HUDEP-2 (cell line): ENCODE measurements at regions not wholly inside any gene's neighbourhood (a gene's known extent, or its start where the extent isn't known, plus 50 kb on each side); places are given as distances from the start of the nearest gene placed in this dataset.
A peak's percentile ranks its signal among the peaks of the same experiment; 100 is the strongest.

Source experiments
- DNase-seq, 76 experiments: peaks; one replicate each; lab custom pipeline; 2025; ENCODE audit not compliant: unreplicated experiment in 76 of 76; lab: John Stamatoyannopoulos, UW

- DNase-seq, result no peak
Observed at GRCh38 chr3:40975711-40976121, 223.6 kb upstream of the CTNNB1 start.

GRCh38 chr3:40976241-40976640 lies 223.1 kb upstream of the CTNNB1 start:
- DNase-seq, result no peak

DNA sequence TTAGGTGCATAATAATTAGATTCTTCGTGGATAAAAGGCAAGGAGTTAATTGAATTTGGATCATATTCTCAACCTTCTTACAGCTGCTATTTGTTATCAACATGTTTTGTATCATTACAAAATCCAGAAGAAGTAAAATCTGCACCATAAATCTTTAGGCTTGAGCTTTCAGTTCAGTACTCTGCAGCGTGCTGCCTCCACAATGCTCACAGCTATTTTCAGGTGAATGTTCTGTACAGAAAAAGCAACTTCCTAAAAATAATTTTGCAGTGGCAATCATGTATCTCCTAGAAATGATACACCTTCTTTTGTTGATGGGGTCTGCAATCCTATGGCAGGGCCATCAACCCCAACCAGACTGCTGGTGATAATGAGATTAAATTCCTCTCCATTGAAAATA lies 220.9 kb upstream of the CTNNB1 start:
- DNase-seq, result no peak

GRCh38 chr3:40979962-40980361 lies 219.3 kb upstream of the CTNNB1 start:
- no peak for DNase-seq

GRCh38 chr3:40980467-40980866 lies 218.8 kb upstream of the CTNNB1 start:
- no peak for DNase-seq

DNA sequence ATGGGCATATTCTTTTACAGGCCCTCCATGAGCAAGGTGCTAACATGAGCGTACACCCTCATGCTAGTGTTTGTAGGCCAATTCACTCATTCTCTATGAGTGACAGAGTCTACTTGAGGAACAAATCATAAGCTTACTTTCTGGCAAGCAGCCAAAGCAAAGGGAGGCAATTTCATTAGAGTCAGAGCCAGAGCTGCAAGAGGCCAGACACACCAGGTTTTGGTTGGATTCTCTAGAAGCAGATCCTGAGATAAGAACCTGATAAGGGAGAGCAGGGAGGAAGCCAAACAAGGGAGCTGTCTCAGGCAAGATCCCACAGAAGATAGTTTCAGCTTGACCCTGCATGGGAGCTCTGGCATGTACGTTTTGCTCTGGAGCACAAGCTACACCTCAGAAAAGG lies 214.1 kb upstream of the CTNNB1 start:
- no peak for DNase-seq

- DNase-seq, result no peak
Observed at GRCh38 chr3:40988468-40988867, 210.8 kb upstream of the CTNNB1 start.

- no peak for DNase-seq
Observed at GRCh38 chr3:40989141-40990061, 209.9 kb upstream of the CTNNB1 start.

DNA sequence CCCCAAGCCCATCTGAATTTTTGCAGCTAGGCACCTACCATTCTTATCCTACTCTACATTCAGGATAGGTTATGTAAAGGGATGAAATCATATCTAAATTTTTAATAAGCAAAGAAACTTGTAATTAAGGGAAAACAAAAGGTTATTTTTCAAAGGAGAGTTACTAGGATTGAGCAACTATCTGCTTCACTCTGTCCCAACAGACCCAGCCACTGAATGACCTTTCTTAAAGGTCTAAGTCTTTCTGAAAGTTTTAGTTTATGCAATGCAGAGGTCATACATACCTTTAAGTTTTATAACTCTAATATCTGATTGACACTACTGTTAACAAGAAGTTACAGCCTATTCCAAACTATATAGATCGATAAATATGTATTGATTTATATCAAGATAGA lies 209.2 kb upstream of the CTNNB1 start:
- no peak for DNase-seq

- no peak for DNase-seq
Observed at GRCh38 chr3:40992023-40992422, 207.3 kb upstream of the CTNNB1 start.

GRCh38 chr3:40994611-40995010 lies 204.7 kb upstream of the CTNNB1 start:
- DNase-seq, result no peak

DNA sequence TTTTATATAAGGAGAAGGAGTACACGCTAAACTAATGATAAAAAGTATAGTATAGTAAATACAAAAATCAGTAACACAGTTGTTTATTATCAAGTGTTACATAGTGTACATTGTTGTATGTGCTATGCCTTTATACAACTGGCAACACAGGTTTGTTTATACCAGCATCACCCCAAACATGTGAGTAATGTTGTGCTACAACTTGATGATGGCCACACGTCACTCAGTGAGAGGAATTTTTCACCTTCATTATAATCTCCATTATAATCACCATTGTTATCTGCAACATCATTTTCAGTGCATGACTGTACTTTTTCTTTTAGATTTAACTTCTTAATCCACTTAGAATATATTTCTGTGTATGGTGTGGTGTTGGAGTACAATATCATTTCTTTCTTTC lies 204.0 kb upstream of the CTNNB1 start:
- DNase-seq, result no peak

DNA sequence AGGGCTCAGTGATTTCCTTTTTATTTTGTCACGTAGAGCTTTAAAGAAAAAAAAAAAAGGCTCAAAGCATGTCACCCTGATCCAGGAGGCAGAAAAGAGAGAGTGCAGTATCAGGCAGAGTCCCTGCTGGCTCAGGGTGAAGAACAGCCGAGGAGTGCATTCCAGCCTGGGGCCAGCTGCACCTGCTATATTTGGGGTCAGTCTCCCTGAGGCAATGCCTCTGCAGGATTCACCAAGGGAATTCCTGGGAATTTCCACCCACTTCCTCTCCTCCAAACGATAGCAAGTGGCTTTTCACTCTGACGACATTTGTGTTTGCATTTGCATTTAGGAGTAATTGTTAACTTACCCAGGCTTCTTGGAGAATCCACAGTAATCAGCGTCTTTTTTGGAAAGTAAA lies 202.9 kb upstream of the CTNNB1 start:
- DNase-seq, result no peak

- DNase-seq, result peak in 7 of 76 experiments; percentile 1 to 56 (median 45)
Observed at GRCh38 chr3:40996827-40997710, 202.2 kb upstream of the CTNNB1 start.

- no peak for DNase-seq
Observed at GRCh38 chr3:40997711-40998519, 201.4 kb upstream of the CTNNB1 start.

DNA sequence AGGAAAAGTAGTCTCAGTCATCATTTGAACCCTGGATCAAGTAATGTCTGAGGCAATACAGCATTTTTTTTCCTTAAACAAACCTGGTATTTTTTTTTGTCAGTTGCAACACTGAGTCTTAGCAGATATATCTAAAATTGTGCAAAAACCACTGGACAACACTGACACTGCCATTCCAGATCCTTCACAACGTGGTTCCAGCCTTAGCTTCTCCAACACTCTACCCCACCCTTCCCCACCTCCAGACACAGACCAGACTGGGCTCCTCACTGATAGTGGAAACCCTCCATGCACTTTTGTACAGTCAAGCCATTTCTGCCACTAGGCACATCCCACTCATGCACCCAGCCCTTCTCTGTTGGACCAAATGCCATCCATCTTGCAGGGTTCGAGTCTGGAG lies 199.6 kb upstream of the CTNNB1 start:
- no peak for DNase-seq

DNA sequence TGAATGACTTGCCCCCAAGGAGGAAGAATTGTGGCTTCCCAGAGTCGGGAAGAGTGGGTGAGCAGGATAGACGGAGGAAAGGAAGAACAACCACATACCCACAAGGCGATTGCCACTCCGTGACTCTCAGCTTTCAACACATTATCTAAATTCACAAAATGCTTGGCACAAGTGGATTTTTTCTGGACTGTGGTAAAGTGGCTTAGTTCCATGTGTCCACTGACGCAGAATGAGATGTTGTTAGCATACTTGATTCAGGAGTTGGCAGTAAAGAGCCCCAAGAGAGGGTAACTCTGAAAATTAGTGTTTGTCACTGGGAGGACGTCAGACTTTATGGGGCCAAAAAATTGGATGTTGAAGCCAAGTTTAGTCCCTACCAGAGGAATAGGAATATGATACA lies 198.8 kb upstream of the CTNNB1 start:
- no peak for DNase-seq

- DNase-seq, result no peak
Observed at GRCh38 chr3:41001556-41001955, 197.7 kb upstream of the CTNNB1 start.

- DNase-seq, result no peak
Observed at GRCh38 chr3:41002104-41002503, 197.2 kb upstream of the CTNNB1 start.

- no peak for DNase-seq
Observed at GRCh38 chr3:41007399-41007798, 191.9 kb upstream of the CTNNB1 start.

DNA sequence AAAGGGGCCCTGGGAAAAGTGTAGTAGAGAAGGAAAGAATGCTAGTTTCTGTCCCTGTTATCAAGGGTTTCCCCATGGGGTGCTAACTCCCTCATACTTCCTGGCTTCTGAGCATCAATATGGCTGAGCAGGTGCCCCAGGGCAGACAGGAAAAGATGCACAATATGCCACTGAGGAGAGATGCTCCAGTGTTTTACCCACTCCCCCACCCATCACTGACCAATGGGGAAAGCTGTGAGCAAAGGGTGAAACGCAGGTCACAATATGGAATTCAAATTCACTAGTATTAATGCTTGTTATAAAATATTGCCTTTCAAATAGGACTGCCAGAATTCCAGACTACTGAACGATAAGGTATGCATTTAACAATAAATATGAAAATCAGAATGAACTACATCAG lies 187.5 kb upstream of the CTNNB1 start:
- no peak for DNase-seq
